Endodermal cell (in vitro differentiated cells): ENCODE measurements at regions not wholly inside any gene's neighbourhood (a gene's known extent, or its start where the extent isn't known, plus 50 kb on each side); places are given as distances from the start of the nearest gene placed in this dataset.

Source experiments
- DNase-seq: peaks from one replicate; pipeline ENCODE4 v3.0.0-alpha.2; 2017
- H3K27ac ChIP-seq: 2 replicates; pipeline ENCODE4 v1.5.1; 2013; ENCODE audit warnings: mild to moderate bottlenecking, low read depth, low read length, moderate library complexity
- H3K27me3 ChIP-seq: 2 replicates; pipeline ENCODE4 v1.6.1; 2013; ENCODE audit warnings: mild to moderate bottlenecking, low read length, moderate library complexity; ENCODE audit not compliant: insufficient read depth, control insufficient read depth, poor library complexity, severe bottlenecking
- H3K36me3 ChIP-seq: 2 replicates; pipeline ENCODE4 v1.7.0; 2013; ENCODE audit warnings: mild to moderate bottlenecking, low read length, moderate library complexity; ENCODE audit not compliant: control insufficient read depth, insufficient read depth
- H3K4me1 ChIP-seq: one replicate; pipeline ENCODE4 v1.7.0; 2013; ENCODE audit warnings: low read length; ENCODE audit not compliant: control insufficient read depth, insufficient read depth
- H3K4me3 ChIP-seq: 2 replicates; pipeline ENCODE4 v1.5.1; 2013; ENCODE audit warnings: mild to moderate bottlenecking, low read length, moderate library complexity
- H3K9ac ChIP-seq: 2 replicates; pipeline ENCODE4 v1.6.1; 2013; ENCODE audit warnings: mild to moderate bottlenecking, low read length, moderate library complexity; ENCODE audit not compliant: poor library complexity, severe bottlenecking; ENCODE audit errors: extremely low read depth
- H3K9me3 ChIP-seq: 2 replicates; pipeline ENCODE4 v1.6.1; 2013; ENCODE audit warnings: mild to moderate bottlenecking, low read length, moderate library complexity; ENCODE audit not compliant: control insufficient read depth
- H3K27ac Mint-ChIP-seq: 2 replicates; pipeline ENCODE4 v1.8.0; 2020; ENCODE audit warnings: mixed read lengths
- H3K27me3 Mint-ChIP-seq: 2 replicates; pipeline ENCODE4 v1.8.0; 2021; ENCODE audit warnings: mild to moderate bottlenecking, mixed read lengths; ENCODE audit not compliant: insufficient read depth
- H3K36me3 Mint-ChIP-seq: 2 replicates; pipeline ENCODE4 v1.8.0; 2020; ENCODE audit warnings: low read depth, mixed read lengths
- H3K4me1 Mint-ChIP-seq: 2 replicates; pipeline ENCODE4 v1.8.0; 2020; ENCODE audit warnings: mixed read lengths
- H3K4me3 Mint-ChIP-seq: 2 replicates; pipeline ENCODE4 v1.8.0; 2020; ENCODE audit warnings: mild to moderate bottlenecking, moderate library complexity, mixed read lengths
- H3K9me3 Mint-ChIP-seq: 2 replicates; pipeline ENCODE4 v1.8.0; 2020; ENCODE audit warnings: mild to moderate bottlenecking, mixed read lengths
- CTCF ChIP-seq: fragments of 200-600 bp; sonication (generic); conservative IDR thresholded peaks from 2 replicates; pipeline ENCODE4 v1.5.0; 2021; ENCODE audit warnings: antibody characterized with exemption, mild to moderate bottlenecking
- WGBS, 2 experiments: methylation state at CpG; one replicate each; pipeline versions ENCODE4 v1.1.5 to v1.1.7; 2013; ENCODE audit warnings: missing lambda C conversion rate in 2 of 2, mixed read lengths in 1 of 2; ENCODE audit not compliant: insufficient coverage in 1 of 2, insufficient read length in 1 of 2; 5-methylcytosine and 5-hydroxymethylcytosine counted together

GRCh38 chr6:159433550-159433949 lies 259.5 kb downstream of the SOD2 start:
- Histone ChIP-seq H3K9me3 (peaks cover 30% of the 10 kb centered on the region), H3K4me1 (no peaks in the 10 kb centered on the region), H3K36me3 (no peaks in the 10 kb centered on the region), H3K9ac (no peak overlapping the region), H3K27ac (no peak overlapping the region), H3K27me3 (no peaks in the 10 kb centered on the region), H3K4me3 (no peak overlapping the region)
- DNase-seq, result no peak
- 77 to 90% methylated on average over 3 to 4 of the region's 4 CpGs for WGBS, 2 experiments
- Mint-ChIP-seq H3K27me3 (peaks cover 28% of the 10 kb centered on the region), H3K27ac (no peak overlapping the region), H3K9me3 (peaks cover 17% of the 10 kb centered on the region), H3K36me3 (no peaks in the 10 kb centered on the region), H3K4me3 (no peak overlapping the region), H3K4me1 (peaks cover under 1% of the 10 kb centered on the region)
- no peak for TF ChIP-seq CTCF

- no peaks in the 10 kb centered on the region for H3K36me3 ChIP-seq
- Mint-ChIP-seq H3K4me3 (no peak overlapping the region), H3K9me3 (peaks cover 17% of the 10 kb centered on the region), H3K27ac (no peak overlapping the region), H3K36me3 (no peaks in the 10 kb centered on the region), H3K27me3 (peaks cover 27% of the 10 kb centered on the region), H3K4me1 (no peaks in the 10 kb centered on the region)
- H3K4me1 ChIP-seq, result no peaks in the 10 kb centered on the region
- H3K4me3 ChIP-seq, result no peak overlapping the region
- 60 to 73% methylated on average over 1 of the region's 1 CpG for WGBS, 2 experiments
- H3K9ac ChIP-seq, result no peak overlapping the region
- TF ChIP-seq CTCF, result no peak
- H3K27ac ChIP-seq, result no peak overlapping the region
- peaks cover 37% of the 10 kb centered on the region for H3K9me3 ChIP-seq
- H3K27me3 ChIP-seq, result no peaks in the 10 kb centered on the region
- DNase-seq, result no peak
Observed at GRCh38 chr6:159431750-159432149, 261.3 kb downstream of the SOD2 start.

GRCh38 chr6:159430323-159430722 lies 261.1 kb downstream of the FNDC1 start:
- H3K4me3 ChIP-seq, result no peak overlapping the region
- Mint-ChIP-seq H3K36me3 (no peaks in the 10 kb centered on the region), H3K4me1 (no peaks in the 10 kb centered on the region), H3K27me3 (peaks cover 14% of the 10 kb centered on the region), H3K9me3 (peaks cover 17% of the 10 kb centered on the region), H3K4me3 (no peak overlapping the region), H3K27ac (no peak overlapping the region)
- peaks cover 51% of the 10 kb centered on the region for H3K9me3 ChIP-seq
- 79 to 96% methylated on average over 3 of the region's 3 CpGs for WGBS, 2 experiments
- H3K9ac ChIP-seq, result no peak overlapping the region
- no peaks in the 10 kb centered on the region for H3K4me1 ChIP-seq
- DNase-seq, result no peak
- no peaks in the 10 kb centered on the region for H3K27me3 ChIP-seq
- TF ChIP-seq CTCF, result no peak
- H3K27ac ChIP-seq, result no peak overlapping the region
- H3K36me3 ChIP-seq, result no peaks in the 10 kb centered on the region
